CD4-positive, alpha-beta T cell treated with Interferon gamma for 1 hour (primary cell): ENCODE measurements at regions not wholly inside any gene's neighbourhood (a gene's known extent, or its start where the extent isn't known, plus 50 kb on each side); places are given as distances from the start of the nearest gene placed in this dataset.

Experiments used
- DNase-seq: peaks from one replicate; pipeline ENCODE4 v3.0.0-alpha.2; 2020

DNA sequence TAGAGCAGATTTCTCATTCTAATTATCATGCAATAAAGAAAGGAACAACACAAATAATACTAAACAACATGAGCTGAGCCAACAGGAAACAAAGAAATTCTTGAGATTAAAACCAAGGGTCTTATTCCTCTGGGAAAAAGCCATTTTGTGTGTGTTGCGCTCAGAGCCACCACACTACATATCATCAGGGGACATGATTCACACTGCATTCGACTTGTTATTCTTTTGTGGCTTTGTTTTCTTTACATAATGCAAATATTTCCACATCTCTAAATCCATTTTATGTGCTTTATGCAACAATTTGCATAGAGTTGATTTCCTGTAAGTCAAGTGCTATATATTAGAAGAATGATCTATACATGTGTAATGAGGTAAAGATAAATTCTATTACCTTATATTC lies 719.6 kb downstream of the TBC1D32 start:
- DNase-seq, result no peak

- DNase-seq, result no peak
These were observed 725.5 kb downstream of the TBC1D32 start for GRCh38 chr6:120608826-120609225.

DNA sequence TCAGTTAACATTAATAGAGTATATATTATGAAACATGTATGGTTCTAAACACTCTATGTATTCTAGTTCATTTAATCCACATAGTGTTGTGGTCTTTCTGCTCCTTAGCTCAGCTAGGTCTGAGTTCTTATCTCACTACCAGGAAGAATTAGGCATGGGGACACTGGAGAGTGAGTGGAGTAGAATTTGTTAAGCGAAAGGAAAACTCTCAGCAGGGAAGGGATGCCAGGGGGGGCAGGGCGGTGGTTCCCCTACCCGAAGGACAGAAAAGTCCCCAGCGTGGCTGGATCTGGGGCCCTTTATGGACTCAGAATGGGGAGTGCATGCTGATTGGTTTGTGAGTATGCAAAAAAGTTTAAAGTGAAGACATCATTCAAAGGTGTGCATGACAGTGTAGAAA lies 727.5 kb downstream of the TBC1D32 start:
- DNase-seq, result no peak

DNA sequence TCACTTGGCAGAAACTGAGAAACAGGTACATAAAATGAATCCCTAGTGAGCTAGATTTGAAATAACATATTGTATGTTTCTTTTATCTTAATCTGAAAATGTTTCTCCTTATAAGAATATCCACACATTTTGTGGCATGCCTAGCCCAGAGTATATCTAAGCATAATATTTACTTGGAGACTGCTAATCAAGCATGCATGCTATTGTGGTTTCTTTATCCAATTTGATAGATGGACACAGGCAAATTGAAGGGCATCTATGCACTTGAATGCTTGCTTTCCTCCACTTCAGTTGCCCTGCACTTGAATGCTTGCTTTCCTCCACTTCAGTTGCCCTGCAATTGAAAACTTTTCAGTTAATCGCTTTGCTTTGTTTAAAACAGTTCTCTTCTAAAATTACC lies 729.8 kb downstream of the TBC1D32 start:
- DNase-seq, result no peak

DNA sequence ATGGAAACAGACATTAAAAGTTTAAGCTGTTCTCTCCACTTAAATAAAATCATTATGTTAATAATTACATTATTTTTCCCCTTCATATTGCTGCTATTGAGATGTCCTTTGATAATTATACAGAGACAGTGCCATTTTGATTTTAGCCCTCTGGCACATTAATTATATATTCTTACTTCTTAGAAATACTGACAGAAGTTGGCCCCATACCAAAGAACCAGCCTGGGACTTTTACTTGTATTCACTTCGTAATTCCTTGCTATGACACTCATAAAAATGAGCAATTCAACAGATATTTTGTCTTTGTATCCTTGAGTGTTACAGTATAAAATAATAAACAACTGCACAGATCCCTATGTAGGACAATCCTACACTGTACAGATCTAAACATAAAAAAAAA lies 743.7 kb downstream of the TBC1D32 start:
- DNase-seq, result no peak

- DNase-seq, result no peak
These were observed 745.9 kb downstream of the TBC1D32 start for GRCh38 chr6:120588424-120588823.

DNA sequence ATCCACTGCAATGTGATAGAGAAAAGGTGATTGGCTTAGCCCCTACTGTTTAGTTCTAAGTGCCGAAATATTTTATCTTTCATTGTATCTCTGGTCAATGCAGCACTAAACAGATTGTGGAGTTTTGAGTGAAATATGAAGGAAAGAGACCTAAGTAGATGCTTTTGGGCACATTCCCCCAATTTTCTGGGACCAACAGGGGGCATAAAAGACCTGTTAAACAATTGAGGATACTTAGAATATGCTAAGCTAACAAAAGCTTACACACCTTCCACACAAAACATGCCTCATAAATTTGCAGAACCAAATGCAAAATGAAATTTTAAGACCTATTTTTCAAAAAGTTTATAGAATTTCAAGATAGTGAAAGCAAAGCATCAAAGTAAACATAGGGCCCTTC lies 746.9 kb downstream of the TBC1D32 start:
- no peak for DNase-seq

DNA sequence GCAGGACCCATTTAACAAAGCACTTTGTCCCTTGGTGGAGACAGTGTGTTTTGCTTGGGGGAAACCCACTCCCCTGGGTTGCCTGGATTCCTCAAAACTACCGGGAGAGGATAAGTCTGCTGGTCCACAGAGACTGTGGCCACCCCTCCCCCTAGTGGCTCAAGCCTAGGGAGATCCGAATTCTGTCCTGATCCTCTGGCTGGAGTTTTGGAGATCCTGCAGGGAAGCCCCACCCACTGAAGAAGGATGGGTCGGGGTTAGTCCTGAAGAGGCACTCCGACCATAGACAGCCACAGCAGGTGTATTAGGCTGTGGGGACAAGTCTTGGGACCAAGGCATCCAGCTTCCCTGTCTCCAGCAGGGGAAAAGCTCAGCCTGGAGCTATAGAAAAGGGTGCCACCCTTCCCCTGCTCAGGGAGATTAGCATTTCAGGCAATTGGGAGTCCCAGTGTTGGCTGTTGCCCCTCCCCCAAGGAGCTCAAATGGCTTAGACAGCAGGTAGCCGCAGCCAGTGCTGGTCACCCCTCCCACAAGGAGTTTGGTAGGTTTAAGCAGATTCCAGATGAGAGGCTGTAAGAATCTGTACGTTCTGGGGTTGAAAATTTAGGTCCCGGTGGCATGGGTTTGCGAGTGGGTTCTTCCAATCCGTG lies 750.0 kb downstream of the TBC1D32 start:
- no peak for DNase-seq

DNA sequence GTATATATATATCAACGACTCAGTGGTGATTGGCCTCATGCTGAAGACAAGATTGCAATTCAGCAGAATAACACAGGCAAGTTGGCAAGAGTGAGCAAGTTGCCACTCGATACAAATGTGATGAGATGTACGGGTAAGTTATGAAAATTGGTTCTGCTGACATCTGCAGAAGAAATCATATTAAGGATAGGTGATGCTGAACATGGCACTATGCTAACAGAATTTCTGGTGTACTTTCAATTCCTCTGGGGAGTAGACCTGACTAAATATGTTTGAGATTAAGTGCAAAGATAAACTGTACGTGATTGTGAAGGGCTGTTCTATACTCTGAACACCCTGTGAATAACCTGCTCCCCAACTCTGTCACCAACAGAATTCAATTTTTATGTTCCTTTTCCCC lies 758.2 kb downstream of the TBC1D32 start:
- DNase-seq, result no peak

GRCh38 chr6:120569714-120570113 lies 764.6 kb downstream of the TBC1D32 start:
- no peak for DNase-seq

- no peak for DNase-seq
These were observed 769.5 kb downstream of the TBC1D32 start for GRCh38 chr6:120564779-120565178.

GRCh38 chr6:120558294-120558693 lies 776.0 kb downstream of the TBC1D32 start:
- no peak for DNase-seq

DNA sequence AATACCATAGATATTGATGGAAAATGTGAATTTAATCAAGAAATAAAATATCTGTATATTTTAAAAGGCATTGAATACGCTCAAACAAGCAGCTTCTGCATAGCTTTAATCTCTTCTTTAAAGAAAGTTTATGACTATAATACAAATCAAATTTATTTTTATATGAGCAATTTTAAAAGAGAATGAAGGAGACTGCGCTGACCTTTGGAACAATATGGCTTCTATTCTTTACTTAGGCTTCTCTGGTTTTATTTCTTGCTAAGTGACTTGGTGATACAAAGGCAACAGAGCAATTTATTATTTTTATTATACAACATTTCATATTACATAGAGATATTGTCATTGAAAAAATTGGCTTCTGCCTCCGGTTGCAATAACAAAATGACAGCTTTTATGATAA lies 776.7 kb downstream of the TBC1D32 start:
- DNase-seq, result no peak

DNA sequence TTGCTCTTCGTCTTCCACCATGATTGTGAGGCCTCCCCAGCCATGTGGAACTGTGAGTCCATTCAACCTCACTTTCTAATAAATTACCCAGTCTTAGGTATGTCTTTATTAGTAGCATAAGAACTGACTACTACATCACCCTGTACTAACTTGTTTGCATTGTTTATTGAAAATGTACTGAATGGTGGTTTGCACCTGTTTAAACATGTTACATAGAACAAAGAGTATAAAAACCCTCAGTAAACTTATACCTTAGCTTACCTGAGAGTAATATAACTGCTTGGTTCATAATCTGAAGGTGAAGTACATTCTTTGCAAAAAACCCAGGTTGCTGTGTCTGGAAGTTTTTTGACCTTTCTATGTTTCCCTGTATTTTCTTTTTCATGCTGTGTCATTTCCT lies 777.8 kb downstream of the TBC1D32 start:
- no peak for DNase-seq

GRCh38 chr6:120553353-120553752 lies 780.9 kb downstream of the TBC1D32 start:
- no peak for DNase-seq

- DNase-seq, result no peak
These were observed 788.9 kb downstream of the TBC1D32 start for GRCh38 chr6:120545353-120545752.

- DNase-seq, result no peak
These were observed 799.3 kb downstream of the TBC1D32 start for GRCh38 chr6:120534954-120535353.

GRCh38 chr6:120526576-120526975 lies 807.7 kb downstream of the TBC1D32 start:
- DNase-seq, result no peak

DNA sequence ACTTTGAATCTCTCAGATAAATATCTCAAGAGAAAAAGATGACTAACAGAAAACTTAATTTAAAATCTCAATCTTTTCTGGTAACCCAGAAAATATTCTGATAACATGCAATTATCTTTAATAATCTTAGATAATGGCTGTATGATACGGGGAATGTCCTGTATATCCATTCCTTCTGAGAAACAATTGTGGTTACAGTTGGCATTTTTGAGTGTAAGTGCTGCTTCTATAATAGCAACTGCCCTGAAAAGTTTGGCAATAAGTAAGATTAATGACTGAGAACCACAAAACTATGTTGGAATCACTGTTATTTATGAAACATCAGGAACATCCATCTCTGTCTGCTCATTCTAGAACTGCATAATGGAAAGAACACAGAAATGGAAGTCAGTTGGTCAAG lies 819.7 kb downstream of the TBC1D32 start:
- no peak for DNase-seq

DNA sequence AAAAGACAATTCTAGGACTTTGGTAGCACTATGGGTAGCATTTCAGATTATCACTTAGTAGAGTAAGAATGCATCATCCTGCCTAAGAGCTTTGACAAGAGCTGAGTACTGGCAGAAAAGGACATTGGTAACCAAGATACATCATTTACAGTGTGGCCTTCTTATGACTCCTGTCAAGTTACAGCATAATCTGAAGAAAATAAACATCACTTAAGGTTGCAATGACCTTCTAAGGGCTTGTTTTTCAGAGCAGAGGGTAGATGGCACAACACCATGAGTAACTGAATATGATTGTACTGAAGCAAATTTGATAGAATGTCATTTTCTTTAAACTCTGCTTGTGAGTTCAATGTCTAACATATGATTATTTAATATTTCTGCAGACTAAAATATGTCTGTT lies 822.6 kb downstream of the TBC1D32 start:
- DNase-seq, result no peak

DNA sequence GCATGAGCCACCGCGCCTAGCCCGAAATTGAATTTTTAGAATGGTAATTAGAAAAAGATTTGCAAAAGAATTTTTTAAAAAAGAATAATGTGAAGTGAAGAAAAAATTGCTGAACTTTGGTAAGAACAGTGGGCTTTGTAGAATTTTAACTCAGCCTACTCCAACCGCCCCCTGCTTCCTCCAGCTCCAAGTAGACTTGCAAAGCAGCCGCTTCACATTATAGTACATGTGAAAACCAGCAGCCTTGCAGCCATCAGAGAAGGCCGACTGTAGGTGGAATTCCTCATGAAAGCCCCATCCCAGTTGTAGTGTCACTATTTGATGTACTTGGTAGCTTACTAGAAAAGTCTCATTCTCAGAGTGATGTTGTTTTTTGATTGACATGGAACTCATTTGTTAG lies 835.6 kb downstream of the TBC1D32 start:
- no peak for DNase-seq

DNA sequence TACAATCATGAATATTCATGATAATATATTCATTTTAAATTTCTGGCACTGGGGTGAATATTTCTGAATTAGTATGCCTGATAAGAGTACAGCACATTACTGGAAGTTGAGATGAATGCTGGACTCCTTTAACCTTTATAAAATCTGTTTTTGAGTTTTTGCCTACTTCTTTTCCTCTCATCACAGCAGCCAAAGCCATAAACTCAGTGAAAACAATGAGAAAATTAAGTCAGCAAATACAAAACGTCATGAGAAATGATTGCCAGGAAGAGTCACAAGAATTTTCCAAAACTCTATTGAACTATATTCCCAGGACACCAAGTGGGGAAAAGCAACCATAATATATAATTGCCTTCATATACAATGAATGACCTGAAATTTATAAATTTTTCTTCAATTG lies 837.6 kb downstream of the TBC1D32 start:
- DNase-seq, result no peak

- no peak for DNase-seq
These were observed 840.8 kb downstream of the TBC1D32 start for GRCh38 chr6:120493505-120493904.

DNA sequence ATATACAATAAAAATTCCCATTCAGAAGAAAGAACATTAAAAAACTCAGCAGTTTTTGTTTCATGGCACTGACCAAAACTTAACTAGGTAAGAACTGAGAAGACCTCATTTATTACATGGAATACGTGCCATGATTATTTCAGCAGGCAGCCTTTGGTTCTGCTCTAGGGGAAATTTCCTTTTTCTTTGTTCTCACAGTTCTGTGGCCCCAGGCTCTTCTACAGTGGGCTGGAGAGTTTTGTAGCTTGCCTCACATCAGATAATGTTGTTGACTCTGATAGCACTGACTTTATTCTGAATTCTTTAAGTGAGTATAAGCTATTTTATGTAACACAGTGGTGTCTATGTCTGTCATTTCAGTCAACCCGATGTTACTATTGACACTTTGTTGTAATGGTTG lies 844.3 kb downstream of the TBC1D32 start:
- no peak for DNase-seq

DNA sequence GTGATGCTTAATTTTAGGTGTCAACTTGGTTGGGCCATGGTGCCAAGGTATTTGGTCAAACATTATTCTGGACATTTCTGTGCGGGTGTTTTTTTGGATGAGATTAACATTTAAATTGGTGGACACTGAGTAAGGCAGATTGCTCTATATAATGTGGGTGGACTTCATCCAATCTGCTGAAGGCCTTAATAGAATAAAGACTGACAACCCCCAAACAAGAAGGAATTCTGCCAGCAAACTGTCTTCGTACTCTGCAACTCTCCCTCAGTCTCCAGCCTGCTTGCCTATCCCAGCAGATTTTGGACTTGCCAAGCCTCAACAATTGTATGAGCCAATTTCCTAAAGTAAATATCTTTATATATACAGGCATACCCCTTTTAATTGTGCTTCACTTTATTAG lies 850.1 kb downstream of the TBC1D32 start:
- DNase-seq, result no peak

DNA sequence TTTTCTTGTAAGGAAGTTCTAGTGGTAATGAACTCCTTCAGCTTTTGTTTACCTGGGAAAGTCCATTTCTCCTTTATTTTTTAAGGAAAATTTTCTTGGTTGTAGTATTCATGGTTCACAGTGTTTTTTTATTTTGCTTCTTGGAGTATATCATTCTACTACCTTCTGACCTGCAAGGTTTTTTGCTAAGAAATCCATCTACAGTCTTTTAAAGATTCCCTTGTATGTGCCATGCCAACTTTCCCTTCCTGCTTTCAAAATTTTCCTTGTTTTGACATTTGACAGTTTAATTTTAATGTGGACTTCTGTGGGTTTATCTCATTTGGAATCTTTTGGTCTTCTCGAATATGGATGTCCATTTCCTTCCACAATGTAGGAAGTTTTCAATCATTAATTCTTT lies 855.6 kb downstream of the TBC1D32 start:
- no peak for DNase-seq
